ENCODE measurements at regions not wholly inside any gene's neighbourhood (a gene's known extent, or its start where the extent isn't known, plus 50 kb on each side); places are given as distances from the start of the nearest gene placed in this dataset.

- POLR2A ChIA-PET: no interaction called here
- intact Hi-C loops (cut with micrococcal nuclease): no loop called here
- no peak overlapping the region for H3K4me3 Mint-ChIP-seq (ENCODE audit: unreplicated experiment)
- no peak overlapping the region for H3K27ac Mint-ChIP-seq (ENCODE audit: low read depth, unreplicated experiment)
- H3K9me3 Mint-ChIP-seq (ENCODE audit: unreplicated experiment): no peaks in the 10 kb centered on the region
- no TSS peak for BruUV-seq (replicated peaks)
- H3K27me3 Mint-ChIP-seq (ENCODE audit: insufficient read depth, unreplicated experiment): peaks cover 75% of the 10 kb centered on the region
- no peak for DNase-seq (ENCODE audit: unreplicated experiment)
- H3K36me3 Mint-ChIP-seq (ENCODE audit: insufficient read depth, unreplicated experiment): no peaks in the 10 kb centered on the region
- no peak for TF ChIP-seq CTCF (IDR thresholded peaks at IDR 0.05; ENCODE audit: unreplicated experiment)
- CTCF ChIA-PET: interaction anchor here (1.5 to 3.7 kb wide), 2 partner anchors 14 to 242 kb away, joined by 3 to 23 read pairs; no protein-coding TSS in a partner anchor
- H3K4me1 Mint-ChIP-seq (ENCODE audit: insufficient read depth, unreplicated experiment): no peaks in the 10 kb centered on the region
Observed at GRCh38 chr3:193055352-193055751, 137.7 kb upstream of the MB21D2 start.

- H3K27me3 Mint-ChIP-seq (ENCODE audit: insufficient read depth, unreplicated experiment): peaks cover 74% of the 10 kb centered on the region
- DNase-seq (ENCODE audit: unreplicated experiment): no peak
- no peak overlapping the region for H3K4me3 Mint-ChIP-seq (ENCODE audit: unreplicated experiment)
- H3K9me3 Mint-ChIP-seq (ENCODE audit: unreplicated experiment): no peaks in the 10 kb centered on the region
- TF ChIP-seq CTCF (IDR thresholded peaks at IDR 0.05; ENCODE audit: unreplicated experiment): no peak
- intact Hi-C loops (cut with micrococcal nuclease): no loop called here
- no peak overlapping the region for H3K27ac Mint-ChIP-seq (ENCODE audit: low read depth, unreplicated experiment)
- BruUV-seq (replicated peaks): no TSS peak
- ChIA-PET CTCF (interaction anchor here (1.0 to 3.7 kb wide), 2 partner anchors 16 to 111 kb away, joined by 3 to 23 read pairs; no protein-coding TSS in a partner anchor), POLR2A (no interaction called here)
- H3K36me3 Mint-ChIP-seq (ENCODE audit: insufficient read depth, unreplicated experiment): no peaks in the 10 kb centered on the region
- H3K4me1 Mint-ChIP-seq (ENCODE audit: insufficient read depth, unreplicated experiment): no peaks in the 10 kb centered on the region
Observed at GRCh38 chr3:193057616-193058015, 140.0 kb upstream of the MB21D2 start.

DNA sequence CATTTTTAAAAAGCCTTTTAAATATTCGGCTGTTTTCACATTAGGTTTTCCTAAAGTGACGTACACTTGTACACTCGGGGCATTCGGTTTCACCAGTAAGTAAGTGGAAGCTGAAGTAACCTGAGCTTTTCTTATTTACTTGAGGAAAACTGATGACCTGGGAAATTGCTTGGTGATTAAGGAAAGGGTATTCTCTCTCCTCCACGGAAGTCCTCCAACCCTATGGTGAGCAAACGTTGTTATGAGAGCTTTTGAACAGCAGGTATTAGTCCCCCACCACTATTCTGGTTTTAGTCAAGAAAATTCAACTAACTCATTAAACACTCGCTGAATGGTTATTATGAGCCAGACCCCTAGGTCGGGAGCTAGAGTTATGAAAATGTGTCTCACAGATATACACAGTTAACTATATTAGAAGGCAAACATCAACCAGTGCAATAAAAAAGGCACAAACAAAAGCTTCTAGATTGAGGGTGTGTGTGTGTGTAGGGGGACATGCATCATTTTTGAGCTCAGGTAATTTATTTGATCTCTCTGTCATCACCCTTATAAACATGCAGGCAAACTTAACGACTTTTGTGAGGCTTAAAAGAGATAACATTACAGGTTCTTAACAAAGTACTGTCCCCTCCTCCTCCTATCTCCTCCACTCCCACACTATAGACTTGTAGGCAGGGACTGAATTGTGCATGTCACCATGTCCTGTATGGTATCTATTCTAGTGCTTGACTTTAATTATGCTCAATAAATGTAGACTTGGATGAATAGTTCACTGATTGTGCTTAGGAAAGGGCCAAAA is 143.3 kb upstream of the MB21D2 start:
- no peak overlapping the region for H3K27ac Mint-ChIP-seq (ENCODE audit: low read depth, unreplicated experiment)
- CTCF ChIA-PET: interaction anchor here (0.6 to 2.1 kb wide), 6 partner anchors 19 to 1284 kb away, joined by 3 to 9 read pairs (median 4); no protein-coding TSS in a partner anchor

More for the DNA sequence above, 143.3 kb upstream of the MB21D2 start:
- no peaks in the 10 kb centered on the region for H3K36me3 Mint-ChIP-seq (ENCODE audit: insufficient read depth, unreplicated experiment)
- BruUV-seq (replicated peaks): no TSS peak
- intact Hi-C loops (cut with micrococcal nuclease): loop anchor here (10.0 kb wide), 1 partner anchor 404 kb away; no protein-coding TSS in a partner anchor
- H3K4me3 Mint-ChIP-seq (ENCODE audit: unreplicated experiment): no peak overlapping the region
- no peaks in the 10 kb centered on the region for H3K9me3 Mint-ChIP-seq (ENCODE audit: unreplicated experiment)
- H3K27me3 Mint-ChIP-seq (ENCODE audit: insufficient read depth, unreplicated experiment): peaks cover 71% of the 10 kb centered on the region
- no peak for DNase-seq (ENCODE audit: unreplicated experiment)
- no peaks in the 10 kb centered on the region for H3K4me1 Mint-ChIP-seq (ENCODE audit: insufficient read depth, unreplicated experiment)
- POLR2A ChIA-PET: no interaction called here
- no peak for TF ChIP-seq CTCF (IDR thresholded peaks at IDR 0.05; ENCODE audit: unreplicated experiment)
